Activated CD4-positive, CD25-positive, alpha-beta regulatory T cell treated with anti-CD3 and anti-CD28 coated beads, Interleukin-2, amount 50 U/mL, for 24 hours (primary cell): ENCODE measurements at regions not wholly inside any gene's neighbourhood (a gene's known extent, or its start where the extent isn't known, plus 50 kb on each side); places are given as distances from the start of the nearest gene placed in this dataset.

Experiments
- ATAC-seq, 2 donors: fragments of 150-1000 bp; cut with Tn5 transposase; one replicate each; pipeline ENCODE4 v1.10.0; 2021; ENCODE audit warnings: mild to moderate bottlenecking in 1 of 2, moderate library complexity in 1 of 2

- no peak for ATAC-seq
These were observed 136.5 kb upstream of the SYNDIG1 start for GRCh38 chr20:24332956-24333355.

DNA sequence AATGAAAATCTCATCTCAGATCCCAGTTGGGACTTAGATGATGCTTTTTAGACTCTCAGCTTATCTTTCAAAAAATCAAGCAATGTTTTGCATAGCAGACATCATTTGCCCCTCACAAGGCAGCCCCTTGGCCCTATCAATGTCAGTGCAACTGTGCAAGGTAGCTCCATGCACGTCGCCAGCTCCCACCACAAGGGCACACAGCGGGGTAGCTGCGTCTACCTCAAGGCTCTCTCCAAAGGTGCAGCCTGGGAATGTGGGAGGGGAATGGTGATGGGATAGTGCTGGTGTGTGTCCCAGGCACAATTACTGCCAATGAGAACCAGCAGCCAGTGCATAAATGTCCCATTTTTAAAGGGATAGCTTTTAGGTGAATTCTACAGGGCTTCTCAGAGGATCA is 137.5 kb upstream of the SYNDIG1 start:
- no peak for ATAC-seq

DNA sequence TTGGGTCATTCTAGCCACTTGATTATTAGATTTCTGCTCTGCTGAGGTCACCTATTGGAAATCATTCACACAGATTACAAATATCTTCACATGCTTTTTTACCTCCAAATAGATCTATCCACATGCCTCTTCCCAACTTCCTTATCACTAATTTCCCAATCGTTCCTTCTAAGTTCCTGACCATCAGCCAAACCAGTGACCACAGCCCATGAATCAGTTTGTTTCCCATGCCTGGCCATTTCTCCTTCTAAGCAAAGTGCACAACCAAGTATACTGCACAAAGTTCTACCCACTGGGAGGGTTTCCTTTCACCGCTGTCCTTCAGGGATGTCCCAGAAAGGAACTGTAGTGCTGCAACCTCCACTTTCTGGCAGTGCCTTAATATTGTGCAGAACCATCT is 140.5 kb upstream of the SYNDIG1 start:
- ATAC-seq: no peak

GRCh38 chr20:24321973-24322372 is 147.5 kb upstream of the SYNDIG1 start:
- ATAC-seq: no peak

DNA sequence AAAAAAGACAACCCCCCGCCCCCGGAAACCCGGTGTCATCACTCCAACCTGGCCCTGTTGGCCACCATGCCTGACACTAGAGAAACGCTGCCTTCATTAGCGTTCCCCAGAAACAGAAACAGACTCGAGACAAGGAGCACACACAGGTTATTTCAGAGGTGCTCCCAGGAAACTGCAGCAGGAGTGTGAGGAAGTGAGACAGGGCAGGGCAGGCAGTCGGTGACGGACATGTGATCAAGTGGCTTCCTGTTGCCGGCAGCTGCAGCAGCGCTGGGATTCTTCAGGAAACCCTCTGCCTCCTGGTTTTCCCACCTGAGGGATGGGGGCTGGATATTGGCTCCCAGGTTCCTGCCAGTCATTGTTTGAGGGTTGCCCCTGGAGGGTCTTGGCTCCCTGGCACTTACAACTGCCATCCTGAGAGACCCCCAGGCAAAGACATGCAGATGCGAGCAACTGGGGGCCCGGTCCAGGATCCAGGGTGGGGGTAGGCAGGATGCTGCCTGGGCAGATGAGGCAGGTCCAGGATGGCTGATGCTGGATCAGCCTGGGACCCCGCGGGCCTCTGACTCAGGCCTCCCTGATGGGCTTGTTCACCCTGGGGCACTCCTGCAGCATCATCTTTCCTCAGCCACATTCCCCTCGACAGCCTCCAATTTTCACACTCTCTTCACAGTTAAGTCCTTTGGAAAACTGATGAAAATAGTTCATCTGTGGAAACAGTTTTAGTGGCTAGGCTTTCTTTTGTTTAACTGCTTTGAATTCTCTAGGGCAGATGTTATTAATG is 150.7 kb upstream of the SYNDIG1 start:
- no peak for ATAC-seq

- ATAC-seq: no peak
These were observed 152.2 kb upstream of the SYNDIG1 start for GRCh38 chr20:24317224-24317623.

- ATAC-seq: no peak
These were observed 152.7 kb upstream of the SYNDIG1 start for GRCh38 chr20:24316731-24317130.

- no peak for ATAC-seq
These were observed 155.4 kb upstream of the SYNDIG1 start for GRCh38 chr20:24314053-24314452.

- no peak for ATAC-seq
These were observed 159.8 kb upstream of the SYNDIG1 start for GRCh38 chr20:24309596-24309995.

DNA sequence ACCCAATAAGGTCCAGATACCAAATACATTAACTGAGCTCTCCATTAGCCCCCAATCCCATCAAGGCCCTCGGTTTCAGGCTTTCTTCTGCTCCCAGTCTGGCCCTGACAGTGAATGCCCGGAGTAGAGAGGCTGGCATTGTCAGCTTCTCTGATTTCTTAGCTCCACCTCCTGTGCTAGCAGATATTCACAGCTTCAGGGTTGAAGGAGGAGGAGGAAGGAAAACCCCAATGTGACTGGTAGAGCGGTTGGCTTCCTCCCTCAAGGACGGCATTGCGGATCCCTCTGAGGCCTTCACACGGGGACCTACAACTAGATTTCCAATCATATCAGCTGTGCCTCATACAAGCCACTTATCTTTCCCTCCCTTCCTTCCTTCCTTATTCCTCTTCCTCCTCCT is 164.1 kb upstream of the SYNDIG1 start:
- no peak for ATAC-seq

GRCh38 chr20:24304291-24304690 is 165.1 kb upstream of the SYNDIG1 start:
- ATAC-seq: no peak

DNA sequence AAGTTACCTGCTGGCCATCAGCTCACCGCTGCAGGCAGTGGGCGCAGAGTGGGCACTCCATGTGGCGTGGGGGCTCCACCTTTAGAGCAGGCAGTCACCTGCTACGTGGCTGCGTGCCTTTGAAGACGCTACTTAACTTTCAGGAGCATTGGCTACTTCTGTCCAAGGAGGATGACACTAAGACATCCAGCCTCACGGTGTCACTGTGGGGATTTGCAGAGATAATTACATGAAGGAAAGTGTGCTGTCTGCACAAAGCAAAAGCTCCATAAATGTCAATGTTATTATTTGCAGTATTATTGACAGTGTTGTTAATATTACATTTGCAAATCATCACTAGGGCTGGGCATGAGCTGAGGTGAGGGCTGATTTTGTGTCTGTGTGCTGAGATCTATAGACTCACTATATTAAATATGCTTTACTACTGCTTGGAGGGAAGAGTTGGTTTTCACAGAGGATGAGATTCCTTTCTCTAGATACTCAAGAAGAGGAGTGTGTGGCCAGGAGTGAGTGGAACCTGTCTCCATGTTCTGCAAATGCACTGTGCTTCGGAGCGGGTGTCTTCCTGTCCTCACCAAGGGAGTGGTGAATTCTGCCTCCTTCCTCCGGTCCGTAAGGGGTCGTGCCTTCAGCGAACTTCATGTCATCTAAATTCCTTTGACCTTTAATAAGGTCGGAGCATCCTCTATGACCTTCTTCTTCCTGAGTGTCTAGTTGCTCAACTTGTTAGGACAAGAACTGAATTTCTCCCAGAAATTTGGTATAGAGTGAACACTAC is 165.8 kb upstream of the SYNDIG1 start:
- no peak for ATAC-seq

DNA sequence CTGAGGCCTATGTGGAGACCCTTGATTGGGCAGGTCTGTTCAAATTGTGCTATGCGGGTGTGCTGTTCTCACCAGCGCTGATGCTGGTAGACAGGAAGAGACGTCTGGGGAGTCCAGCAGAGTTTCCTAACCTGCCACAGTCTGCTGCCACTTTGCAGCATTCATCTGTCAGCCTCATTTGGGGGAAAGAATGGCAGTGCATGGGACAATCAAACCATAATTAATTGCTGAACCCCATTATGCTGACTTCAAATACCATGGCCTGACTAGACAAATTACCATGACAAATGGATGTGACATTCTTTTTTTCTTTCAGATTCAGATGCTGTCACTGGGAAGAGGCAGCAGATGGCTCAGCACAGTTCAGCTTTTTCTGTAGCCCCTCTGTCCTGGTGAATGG is 171.4 kb upstream of the SYNDIG1 start:
- ATAC-seq: no peak

- no peak for ATAC-seq
These were observed 172.8 kb upstream of the SYNDIG1 start for GRCh38 chr20:24296477-24297261.

GRCh38 chr20:24291014-24291413 is 178.4 kb upstream of the SYNDIG1 start:
- no peak for ATAC-seq

GRCh38 chr20:24289737-24290481 is 179.5 kb upstream of the SYNDIG1 start:
- ATAC-seq: no peak

- ATAC-seq: no peak
These were observed 186.2 kb upstream of the SYNDIG1 start for GRCh38 chr20:24283186-24283585.

DNA sequence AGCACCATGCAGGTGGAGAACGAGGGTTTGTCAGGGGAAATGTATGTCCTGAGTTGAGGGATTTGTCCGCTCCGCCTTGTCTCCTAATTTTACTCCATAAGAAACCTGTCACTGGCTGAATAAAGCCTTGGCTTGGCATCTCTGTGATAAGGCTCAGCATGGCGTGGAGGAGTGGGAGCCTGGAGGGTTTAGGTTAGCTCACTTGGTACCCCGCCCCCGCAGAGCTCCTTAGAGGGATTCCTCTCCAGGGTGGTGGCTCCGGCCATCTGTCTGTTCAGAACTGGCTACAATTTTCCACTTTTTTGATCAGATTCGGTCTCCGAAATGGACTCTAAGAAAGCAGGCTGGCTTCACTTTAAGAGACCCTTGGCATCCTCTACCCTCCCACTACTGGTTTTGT is 192.2 kb upstream of the SYNDIG1 start:
- no peak for ATAC-seq

DNA sequence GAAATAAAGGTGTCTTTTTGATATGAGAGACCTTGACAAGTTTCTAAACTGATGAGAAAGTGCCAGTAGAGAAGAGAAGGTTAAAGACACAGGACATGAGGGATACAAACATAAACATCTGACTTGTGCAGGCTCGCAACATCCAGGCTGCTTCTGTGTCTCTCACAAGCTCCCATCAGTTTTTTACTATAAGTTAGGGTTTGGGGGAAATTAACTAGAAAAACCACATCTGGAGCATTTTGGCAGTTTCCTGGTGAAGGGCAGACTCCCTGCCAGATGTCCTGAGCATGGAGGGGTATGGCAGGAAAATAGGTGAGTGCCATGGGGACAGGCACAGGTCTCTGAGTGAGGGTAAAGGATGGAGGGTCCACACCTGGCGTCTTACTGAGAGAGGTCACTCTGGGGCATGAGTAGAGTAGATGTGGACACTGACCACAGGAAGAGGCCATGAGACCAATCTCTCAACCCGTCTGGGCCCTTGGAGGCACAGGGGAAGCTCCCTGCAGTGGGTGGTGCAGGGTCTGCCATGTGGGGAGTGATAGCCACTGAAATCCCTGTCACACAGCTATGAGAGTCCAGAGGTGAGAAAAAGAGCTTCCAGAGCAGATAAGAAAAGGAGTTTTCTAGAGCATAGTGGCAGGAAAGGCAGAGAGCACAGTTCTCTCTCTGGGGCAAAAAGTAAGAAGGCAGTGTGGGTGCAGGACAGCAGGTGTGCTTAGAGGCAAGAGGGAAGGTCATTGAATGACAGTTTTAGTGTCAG is 193.3 kb upstream of the SYNDIG1 start:
- ATAC-seq: no peak

DNA sequence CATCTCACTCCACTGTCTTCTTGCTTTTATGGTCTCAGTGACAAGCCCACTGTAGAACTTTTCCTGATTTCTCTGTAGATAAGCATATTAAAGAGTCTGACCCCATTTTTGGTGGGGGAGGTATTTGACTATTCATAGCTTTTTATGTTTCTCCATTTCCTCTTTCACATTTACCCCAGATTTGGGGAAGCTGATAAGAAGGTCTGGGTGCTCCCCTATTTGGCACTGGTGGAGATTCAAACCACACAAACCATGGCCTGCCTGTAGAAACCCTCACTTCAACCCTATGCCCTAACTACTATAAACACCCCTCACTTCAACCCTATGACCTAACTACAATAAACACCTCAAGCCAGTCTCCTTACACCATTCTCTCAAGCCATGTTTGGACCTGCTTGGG is 196.2 kb upstream of the SYNDIG1 start:
- ATAC-seq: no peak

- ATAC-seq: no peak
These were observed 208.1 kb upstream of the SYNDIG1 start for GRCh38 chr20:24261351-24261750.

DNA sequence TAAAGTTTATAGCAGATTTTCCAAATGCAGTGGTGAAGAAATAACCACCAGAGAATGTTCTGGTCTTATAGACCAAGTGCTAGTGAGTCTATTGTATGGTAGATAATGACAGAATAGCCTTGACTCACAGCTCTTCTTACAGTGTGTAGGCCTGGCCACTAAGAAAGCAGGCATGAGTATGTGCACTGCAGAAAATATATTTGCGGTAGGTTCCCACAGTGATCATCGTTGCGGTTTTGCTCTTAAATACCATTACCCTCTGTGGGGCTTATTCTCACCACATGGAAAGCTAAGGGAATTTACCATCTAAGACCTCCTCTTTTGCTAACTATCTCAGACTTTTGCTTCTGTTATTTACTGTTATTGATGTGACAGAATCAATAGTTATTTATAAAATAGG is 212.3 kb upstream of the SYNDIG1 start:
- no peak for ATAC-seq
